DMS 273 treated with DMSO at 0.1 percent for 48 hours (cell line): ENCODE measurements at regions not wholly inside any gene's neighbourhood (a gene's known extent, or its start where the extent isn't known, plus 50 kb on each side); places are given as distances from the start of the nearest gene placed in this dataset.
A peak's percentile ranks its signal among the peaks of the same experiment; 100 is the strongest.

Source experiments
- DNase-seq: peaks from one replicate; lab custom pipeline; 2025; lab: John Stamatoyannopoulos, UW

DNA sequence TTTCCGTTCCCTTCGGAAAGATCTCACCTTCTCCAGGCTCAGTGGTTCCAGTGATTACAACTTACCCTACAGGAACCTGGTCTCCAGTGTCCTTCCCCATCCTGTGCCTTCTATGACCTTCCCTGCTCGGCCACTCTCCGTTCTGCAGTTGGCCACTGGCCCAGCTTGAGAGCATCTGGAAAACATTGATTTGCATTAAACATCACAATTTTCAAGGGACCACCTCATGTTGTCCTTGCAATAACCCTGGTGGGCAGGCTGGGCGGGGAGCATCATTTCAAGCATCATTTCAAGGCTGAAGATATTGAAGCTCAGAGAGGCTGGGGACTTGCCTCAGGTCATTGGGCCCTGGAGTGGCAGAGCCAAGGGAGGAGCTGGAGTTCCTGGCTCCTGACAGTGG lies 177.4 kb downstream of the SEC61B start:
- DNase-seq, result no peak

DNA sequence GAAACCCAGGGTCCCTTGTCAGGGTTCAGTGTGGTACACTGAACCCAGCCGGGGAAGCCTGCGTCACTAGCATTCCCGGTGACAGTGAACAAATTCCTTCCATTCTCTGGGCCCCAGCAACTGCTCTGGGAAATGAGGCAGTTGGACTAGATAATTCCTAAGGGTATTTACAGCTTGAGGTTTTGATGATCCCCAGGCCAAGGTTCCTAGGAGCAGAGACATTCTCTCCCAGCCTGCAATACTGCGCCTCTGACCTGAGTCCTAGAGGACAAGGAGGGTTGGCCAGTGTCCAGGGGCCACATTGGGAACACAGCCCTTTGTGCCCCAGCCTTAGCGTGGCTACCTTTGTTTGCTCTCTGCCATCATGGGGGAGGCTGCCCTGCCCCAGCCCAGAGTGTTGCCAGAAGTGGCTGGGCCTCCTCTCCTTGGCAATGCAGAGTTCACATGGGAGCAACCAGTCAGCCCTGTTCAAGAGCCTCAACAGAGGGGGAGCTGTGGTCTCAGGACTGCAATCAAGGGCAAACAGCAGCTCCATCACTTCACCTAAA lies 178.2 kb downstream of the SEC61B start:
- no peak for DNase-seq

DNA sequence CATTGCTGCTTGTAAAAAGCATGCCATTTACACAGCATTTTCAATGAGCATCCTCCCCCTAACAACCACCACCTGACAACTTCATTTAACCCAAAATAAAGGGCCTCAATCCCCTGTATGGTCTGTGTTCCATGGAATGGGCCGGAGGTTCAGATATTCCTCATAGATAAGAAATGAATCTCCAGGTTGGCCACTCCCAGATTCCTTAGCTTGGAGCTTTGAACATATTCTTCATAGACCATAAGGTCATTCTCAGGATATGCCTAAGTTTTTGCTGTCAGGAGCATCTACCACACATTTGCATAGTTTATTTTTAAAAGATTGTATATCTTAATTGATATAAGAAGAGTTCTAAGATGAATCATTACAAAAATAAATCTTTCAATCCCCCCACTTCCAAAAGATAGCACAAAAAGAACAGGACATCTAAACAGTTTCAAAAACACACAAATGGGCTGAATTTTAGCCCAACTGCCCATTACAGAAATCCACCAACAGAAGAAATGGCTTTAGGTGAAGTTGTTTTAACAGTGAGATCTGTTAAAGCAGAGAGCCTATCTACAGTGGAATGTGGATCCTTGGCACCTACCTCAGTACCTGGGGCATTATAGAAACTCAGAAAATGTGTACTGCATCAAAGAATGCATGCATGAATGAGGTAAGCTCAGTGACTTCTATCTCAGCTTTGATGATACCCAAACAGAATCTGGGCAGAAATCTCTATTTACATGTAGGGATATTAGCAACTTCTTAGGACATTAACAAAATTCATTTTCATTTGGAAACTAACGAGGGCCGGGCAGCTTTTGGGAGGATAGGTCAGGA lies 179.8 kb downstream of the SEC61B start:
- DNase-seq, result no peak

DNA sequence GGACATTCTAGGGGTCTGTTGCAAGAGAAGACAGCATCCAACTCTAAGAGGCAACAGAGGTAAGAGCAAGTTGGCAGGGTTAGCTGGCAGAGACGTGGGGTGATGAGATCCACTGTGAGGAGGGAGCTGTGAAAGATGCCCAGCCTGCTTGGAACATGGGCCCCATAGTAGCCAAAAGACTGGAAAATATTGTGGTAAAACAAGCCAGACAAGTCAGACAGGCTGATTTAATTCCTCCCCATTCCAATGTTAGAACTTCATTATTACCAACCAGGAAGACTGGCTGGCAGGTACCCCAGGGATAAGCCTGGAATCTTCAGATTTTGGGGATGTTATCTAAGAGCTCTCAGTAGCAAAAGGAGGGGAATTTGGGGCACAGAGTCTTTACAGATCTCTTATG lies 181.3 kb downstream of the SEC61B start:
- DNase-seq, result no peak

DNA sequence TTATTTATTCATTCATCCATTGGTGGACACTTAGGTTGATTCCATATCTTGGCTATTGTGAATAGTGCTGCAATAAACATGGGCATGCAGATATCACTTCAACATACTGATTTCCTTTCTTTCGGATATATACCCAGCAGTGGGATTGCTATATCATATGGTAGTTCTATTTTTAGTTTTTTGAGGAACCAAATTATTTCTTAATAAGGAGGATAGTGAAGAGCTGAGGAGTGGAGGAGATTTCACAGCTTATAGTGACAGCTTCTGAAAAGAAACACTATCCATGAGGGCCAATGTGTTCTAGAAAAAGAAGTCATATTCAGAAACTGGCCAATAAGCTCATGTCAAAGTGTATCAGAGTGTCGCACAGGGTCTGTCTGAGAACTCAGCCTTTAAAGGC lies 183.3 kb downstream of the SEC61B start:
- DNase-seq, result no peak

DNA sequence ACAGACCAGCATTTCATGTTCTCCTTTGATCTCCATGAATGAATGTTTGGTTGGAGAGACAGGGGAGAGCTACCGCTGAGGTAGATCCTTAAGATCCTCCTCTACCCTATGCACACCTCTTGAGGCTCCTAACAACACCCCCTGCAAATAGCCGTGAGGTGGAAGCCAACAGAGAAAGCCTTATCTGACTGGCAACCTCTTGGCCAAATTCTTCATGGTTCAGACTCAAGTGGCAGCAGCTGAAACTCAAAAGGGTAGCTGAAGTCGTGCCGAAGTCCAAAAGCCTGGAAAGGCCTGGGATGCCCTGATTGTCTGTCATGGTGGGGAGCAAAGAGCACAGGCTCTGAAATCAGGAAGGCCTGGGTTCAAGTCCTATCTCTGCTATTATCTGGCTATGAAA lies 184.9 kb downstream of the SEC61B start:
- no peak for DNase-seq

DNA sequence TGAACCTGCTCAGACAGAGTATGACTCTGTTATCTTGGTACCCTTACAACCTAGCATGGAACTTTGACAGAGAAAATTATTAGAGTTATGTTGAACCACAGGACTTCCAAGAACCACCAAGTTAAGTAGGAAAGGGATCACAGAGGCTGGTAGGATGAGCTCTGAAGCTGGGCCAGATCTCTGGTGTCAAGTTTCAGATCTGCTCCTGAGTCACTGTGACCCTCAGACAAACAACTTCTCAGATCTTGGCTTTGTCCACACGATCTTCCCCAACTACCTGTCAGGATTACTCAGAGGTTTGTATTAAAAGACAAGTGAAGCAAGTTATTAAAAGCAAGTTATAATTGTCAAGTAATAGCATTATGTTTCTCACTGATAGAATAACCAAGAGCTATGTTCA lies 189.0 kb downstream of the SEC61B start:
- DNase-seq, result no peak

DNA sequence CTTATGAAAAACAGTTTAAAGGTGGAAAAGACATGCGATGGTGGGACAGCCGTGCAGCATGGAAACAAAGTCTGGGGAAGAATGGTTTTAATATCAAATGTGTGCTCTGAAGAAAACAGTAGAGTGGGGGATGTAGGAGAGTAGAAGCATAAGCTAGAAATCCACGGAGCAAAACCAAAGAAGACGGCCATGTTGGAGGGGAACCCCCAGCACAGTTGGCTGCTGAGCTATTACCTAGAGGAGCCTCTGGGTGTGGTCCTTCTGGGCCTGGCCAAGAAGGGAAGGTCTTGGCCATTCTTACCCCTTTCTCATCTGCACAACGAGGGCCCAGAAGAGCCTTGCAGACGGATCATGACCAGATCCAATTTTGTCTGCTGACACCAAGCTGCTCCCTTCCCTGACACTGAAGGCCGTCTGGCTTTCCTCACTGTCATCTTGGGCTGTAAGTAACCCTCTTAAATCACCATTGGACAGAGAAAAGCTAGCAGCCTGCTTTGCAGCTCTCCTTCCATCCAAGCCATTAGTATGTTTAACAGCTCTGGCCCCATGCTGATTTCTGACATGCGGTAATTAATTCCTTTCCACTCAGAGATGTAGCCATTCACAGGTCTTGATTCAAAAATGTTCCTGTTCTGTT lies 189.5 kb downstream of the SEC61B start:
- DNase-seq, result no peak

DNA sequence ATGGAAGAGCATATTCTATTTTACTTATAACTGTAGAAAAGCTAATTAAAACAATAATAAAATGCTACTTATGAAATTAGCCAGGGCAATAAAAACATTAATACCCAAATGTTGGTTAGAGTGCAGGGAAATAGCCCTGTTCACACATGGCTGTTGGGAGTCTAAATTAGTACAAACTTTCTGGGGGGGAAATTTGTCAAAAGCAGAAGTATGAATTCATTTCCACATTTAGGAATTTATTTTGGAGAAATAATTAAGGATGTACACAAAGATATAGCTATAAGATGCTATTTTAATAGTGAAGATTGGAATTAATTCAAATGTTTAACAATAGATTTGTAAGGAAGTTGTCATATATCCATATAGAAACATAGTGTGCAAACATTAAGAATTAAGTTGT lies 190.5 kb downstream of the SEC61B start:
- no peak for DNase-seq

DNA sequence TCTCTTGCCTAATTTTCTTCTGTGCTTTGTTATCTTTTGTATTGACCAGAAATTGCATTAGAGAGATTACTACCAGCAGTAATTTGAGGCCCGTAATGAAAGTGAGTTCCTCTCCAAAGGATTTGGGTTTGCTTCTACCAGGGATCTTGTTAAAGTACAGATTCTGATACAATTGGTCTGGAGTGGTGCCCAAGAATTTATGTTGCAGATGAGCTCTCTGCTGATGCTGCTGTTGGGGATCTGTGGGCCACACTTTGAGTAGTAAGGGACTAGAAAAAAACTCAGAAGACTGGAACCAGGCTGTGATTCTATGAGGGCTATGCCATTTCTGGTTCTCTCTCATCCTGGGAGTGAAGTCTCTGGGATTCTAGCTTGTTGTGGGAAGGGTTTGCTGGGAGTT lies 192.2 kb downstream of the SEC61B start:
- no peak for DNase-seq

DNA sequence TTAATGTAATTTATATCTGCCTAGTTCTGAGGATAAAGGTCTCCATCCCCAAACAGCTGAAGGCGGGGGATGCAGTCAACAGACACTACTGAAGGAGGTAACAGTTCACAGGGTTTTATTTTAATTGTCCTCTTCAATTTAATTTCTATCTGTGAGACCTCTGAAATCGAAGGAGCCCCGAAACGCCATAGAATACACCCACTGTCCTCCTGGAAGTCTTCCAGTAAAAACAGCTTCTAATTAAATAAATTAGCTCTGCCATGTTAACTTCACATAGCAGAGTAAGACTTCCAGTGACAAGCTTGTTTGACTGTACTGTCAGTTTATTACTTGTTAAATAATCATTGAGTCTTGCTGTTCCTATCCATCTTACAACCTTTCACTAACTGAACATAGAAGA lies 193.5 kb downstream of the SEC61B start:
- no peak for DNase-seq

DNA sequence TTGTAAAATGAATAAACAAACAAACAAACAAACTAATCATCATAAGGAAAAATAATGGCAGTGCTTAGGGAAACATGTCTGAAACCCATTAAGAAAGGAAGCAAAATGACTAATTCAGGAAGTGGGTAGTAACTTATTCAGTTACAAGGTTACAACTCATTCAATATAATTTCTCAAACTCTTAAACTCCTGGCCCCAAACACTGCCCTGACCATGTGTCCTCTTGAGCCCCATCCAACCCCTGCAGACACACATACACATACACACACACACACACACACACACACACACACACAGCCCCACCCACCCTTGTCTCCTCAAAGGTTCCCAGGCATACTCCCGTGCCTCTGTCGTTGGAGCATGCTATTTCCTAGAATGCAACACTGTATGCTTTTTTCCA lies 193.9 kb downstream of the SEC61B start:
- DNase-seq, result no peak

DNA sequence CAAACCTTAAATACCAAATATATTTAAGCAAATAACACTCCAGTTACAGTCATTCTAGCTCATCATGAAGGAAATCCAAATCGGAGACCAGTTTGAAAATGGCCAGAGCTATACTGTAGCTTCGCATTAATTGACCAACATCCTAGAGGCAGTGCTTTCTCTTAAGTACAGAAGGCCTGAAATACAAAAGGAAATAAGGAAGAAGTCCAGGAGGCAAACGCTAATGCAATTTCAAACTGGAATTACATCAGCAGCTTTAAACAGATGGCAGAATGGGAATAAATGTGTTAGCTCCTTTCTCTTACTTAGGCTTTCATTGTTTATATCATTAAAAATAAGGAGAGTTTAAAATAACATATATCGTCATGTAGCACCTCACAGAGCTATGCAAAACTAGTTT lies 197.0 kb downstream of the SEC61B start:
- peak; percentile 11 for DNase-seq

DNA sequence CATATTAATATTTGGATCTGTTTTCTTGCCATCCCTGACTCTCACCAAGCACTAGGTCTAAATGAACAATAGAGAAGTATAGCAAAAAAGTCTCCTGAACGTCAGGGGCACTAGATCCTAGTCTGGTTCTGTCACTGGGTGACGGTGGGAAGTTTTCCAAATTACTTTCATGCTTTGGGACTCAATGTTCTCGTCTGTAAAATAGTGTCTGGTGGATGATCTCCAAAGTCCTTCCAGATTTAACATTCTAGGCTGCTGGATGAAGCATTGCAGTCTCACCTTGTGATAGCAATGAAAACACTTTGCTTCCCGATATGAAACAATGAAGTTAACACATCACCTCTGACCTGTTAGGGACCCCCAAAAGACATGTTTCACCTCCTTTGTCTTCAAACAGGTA lies 199.3 kb downstream of the SEC61B start:
- DNase-seq, result no peak

DNA sequence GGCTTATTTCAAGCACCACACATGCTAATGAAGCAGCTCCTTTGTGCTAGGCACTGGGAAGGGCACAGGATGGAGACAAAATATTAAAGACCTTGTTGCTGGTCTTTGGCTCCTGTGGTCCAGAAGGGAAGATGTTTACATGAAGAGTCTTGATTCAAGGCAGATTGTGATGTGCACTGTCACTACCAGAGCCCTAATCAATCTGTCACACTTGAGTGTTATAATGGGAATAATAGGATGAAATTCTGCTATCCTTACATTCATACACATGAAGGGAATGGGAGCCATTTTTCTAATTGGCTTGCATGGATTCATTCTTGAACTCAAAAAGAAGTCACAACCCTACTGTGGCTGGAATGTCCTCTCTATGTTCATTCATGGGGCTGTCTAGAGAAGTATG lies 203.0 kb downstream of the SEC61B start:
- no peak for DNase-seq

DNA sequence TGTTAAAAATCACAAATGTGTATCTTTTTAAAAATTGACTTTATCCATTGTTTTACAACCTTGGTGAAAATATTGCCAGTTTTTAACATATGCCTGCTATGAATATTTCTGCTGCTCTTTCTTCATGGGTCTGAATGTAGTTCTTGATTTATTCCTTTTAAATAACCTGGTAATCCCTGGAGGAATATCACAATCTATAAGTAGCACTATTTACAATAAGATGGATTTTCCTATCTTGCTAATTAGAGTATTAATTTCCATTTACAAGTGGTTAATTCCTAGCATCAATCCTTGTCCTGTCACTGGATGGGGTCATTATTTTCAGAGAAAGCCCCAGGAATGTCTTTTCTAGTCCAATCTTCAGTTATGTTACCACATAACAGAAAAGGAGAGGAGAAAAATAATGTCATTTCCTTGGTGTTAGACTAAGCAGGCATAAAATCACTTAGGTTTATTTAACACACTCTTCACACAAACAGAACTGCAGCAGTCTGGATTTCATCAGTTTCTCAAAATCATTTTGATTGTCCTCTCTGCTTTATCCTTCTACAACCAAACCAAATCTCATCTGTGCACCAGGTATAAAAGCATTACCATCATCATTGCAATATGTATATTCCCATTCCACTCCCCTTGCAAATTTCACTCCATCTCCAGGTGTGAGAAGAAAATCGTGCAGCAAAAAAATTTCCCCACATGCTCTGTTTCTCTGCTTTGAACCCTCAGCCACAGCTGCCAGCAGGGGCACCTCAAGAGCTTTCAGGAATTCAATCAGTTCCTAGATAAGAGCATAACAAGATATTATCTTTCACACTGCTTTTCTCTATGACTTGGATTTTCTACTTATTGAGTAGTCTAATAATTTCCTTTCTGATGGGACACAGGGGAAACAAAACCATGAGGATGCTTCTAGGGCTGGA lies 204.1 kb downstream of the SEC61B start:
- no peak for DNase-seq

DNA sequence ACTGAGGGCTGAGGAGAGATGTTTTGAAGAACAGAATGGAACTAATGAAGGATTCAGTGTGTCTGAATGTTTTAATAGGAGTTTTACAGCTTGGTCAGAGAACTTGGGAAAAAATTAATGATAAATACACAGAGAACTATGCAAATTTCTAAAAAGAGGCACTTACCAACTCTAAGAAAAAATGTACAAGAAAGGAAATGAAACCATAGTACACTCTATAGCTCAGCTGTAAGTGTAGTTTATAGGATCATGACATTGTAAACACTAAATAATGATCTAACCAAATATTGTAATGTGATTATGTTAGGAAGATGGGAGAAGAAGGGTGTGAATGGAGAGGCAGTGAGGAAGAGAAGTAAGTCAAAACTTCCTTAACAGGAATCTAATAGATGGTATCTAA lies 205.2 kb downstream of the SEC61B start:
- DNase-seq, result no peak

DNA sequence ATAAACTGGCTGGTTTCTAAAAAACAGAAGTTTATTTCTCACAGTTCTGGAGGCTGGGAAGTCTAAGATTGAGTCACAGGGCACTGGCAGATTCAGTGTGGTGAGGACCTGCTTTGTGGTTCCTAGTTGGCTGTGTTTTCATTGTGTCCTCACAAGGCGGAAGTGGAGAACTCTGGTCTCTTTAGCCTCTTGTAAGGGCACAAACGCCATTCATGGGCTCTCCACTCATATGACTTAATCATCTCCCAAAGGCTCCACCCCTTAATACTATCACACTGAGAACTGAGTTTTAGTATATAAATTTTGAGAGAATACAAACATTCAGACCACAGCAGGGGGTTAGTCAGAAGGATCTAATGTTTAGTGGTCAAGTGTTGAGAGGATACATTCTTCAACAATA lies 208.2 kb downstream of the SEC61B start:
- no peak for DNase-seq

DNA sequence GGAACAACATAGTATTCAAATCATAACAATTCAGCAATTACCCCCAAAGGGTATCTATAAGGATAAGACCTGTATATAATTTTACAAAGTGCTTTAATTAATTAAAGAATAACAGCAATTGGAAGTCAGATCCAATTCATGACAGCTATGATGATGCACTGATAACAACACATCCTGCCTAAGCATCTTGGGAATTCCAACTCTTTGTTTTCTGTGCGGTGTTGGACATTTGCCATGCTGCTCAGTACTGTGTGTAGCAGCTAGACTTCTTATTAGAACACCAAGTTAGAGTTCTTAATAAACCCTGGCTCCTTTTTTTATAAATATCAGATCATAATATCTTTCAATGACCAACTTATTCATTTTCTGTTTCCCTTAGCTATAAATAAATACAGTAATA lies 209.0 kb downstream of the SEC61B start:
- no peak for DNase-seq

DNA sequence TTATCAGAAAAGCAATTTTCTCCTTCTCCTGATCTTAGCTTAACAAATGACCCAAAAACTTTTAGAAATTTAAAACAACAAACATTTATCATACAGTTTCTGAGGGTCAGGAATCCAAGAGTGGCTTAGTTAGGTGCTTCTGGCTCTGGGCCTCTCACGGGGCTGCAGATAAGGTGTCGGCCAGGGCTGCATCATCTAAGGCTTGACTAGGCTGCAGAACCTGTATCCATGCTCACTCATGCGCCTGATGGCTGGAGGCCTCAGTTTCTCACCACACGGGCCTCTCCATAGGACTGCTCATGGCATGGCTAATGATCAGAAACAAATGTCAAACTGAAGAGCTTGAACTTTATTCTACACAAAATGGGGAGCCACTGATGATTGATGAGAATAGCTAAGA lies 210.0 kb downstream of the SEC61B start:
- DNase-seq, result no peak

DNA sequence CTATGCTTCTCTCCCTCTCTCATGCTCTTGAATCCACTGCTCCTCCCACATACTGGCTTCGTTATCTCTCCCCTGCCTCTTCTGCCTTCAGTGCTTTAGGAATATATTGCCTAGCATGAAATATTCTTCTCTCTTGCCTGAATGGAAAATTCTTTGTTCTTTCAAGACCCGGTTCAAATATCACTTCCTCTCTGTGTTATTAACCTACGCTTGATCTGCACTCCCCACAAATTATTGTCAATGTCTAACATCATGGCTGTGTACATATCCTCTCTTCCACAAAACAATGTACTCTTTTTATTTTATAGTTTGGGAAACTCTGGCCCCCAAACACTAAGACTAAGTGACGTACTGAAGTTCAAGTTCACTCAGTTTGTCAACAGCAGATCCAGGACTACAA lies 211.0 kb downstream of the SEC61B start:
- no peak for DNase-seq

DNA sequence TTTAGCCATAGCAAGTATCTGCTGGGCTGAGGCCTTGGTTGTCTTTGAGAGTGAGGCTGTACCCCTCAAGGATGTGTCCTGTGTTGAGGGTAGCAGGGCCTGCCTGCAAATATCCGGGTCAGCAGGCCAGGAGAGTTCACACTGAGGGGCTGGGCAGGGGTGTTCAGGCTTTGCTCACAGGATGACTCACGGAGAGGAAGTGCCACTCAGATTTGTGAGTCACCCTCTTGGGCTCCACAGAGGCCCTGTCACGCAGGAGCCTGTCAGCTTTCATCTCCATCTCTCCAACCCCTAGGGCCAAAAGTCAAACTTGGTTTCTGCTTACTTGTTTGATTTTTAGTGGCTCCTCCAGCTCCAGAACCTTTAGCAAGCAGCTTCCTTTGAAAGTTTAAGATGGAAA lies 211.5 kb downstream of the SEC61B start:
- DNase-seq, result no peak

DNA sequence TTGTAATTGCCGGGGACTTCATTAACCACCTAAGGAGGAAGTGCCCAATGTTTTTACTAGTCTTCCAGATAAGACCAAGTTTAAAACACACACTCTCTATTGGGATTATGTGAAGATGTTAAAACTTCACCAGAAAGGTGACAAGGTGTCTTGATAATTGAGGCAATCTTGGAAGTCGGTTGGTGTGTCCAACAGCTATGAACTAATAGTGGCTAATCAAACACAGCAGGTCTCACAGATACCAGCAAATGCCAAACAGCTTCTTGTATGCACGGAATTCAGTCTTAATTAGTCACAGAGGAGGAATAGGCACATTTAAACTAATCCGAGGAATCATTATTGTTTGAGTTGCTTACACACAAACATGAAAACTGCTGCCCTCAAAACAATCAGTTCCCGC lies 214.5 kb downstream of the SEC61B start:
- DNase-seq, result no peak
